ENCODE measurements at regions not wholly inside any gene's neighbourhood (a gene's known extent, or its start where the extent isn't known, plus 50 kb on each side); places are given as distances from the start of the nearest gene placed in this dataset.

DNA sequence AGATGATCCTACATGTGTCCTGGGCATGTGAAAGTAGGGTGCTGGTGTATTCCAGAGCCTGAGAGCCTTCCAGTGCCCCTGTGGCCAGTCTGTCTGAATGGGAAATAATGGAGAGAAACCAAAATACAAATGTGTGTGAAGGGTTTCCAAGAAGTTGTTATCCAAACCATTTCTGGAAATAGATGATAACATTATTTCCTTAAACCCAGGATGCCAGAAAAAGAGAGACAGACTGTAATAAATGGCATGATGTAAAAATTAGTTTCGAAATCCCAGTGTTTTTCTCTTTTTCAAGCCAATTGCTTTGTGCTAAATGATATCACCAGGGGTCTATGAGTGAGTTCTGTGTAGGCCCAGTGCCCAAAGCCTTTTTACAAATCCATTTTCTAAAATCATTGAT is 175.3 kb downstream of the PHLDA1 start:
- TF ChIP-seq, protein P1, sequence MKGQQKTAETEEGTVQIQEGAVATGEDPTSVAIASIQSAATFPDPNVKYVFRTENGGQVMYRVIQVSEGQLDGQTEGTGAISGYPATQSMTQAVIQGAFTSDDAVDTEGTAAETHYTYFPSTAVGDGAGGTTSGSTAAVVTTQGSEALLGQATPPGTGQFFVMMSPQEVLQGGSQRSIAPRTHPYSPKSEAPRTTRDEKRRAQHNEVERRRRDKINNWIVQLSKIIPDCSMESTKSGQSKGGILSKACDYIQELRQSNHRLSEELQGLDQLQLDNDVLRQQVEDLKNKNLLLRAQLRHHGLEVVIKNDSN (IDR thresholded peaks at IDR 0.05) = no peak
- TF ChIP-seq CEBPB (IDR thresholded peaks at IDR 0.05) (no peak), MAX (IDR thresholded peaks at IDR 0.05) (no peak), TEAD4 (IDR thresholded peaks at IDR 0.05) (no peak), EP300 (IDR thresholded peaks at IDR 0.05; ENCODE audit: borderline replicate concordance) (no peak), FOXM1 (IDR thresholded peaks at IDR 0.05; ENCODE audit: borderline replicate concordance, low read depth) (no peak), EGR1 (IDR thresholded peaks at IDR 0.05) (no peak)
- TF ChIP-seq, protein P2, sequence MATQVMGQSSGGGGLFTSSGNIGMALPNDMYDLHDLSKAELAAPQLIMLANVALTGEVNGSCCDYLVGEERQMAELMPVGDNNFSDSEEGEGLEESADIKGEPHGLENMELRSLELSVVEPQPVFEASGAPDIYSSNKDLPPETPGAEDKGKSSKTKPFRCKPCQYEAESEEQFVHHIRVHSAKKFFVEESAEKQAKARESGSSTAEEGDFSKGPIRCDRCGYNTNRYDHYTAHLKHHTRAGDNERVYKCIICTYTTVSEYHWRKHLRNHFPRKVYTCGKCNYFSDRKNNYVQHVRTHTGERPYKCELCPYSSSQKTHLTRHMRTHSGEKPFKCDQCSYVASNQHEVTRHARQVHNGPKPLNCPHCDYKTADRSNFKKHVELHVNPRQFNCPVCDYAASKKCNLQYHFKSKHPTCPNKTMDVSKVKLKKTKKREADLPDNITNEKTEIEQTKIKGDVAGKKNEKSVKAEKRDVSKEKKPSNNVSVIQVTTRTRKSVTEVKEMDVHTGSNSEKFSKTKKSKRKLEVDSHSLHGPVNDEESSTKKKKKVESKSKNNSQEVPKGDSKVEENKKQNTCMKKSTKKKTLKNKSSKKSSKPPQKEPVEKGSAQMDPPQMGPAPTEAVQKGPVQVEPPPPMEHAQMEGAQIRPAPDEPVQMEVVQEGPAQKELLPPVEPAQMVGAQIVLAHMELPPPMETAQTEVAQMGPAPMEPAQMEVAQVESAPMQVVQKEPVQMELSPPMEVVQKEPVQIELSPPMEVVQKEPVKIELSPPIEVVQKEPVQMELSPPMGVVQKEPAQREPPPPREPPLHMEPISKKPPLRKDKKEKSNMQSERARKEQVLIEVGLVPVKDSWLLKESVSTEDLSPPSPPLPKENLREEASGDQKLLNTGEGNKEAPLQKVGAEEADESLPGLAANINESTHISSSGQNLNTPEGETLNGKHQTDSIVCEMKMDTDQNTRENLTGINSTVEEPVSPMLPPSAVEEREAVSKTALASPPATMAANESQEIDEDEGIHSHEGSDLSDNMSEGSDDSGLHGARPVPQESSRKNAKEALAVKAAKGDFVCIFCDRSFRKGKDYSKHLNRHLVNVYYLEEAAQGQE (IDR thresholded peaks at IDR 0.05; ENCODE audit: low read depth) = no peak

Data from Ishikawa (cell line).